ENCODE measurements at regions not wholly inside any gene's neighbourhood (a gene's known extent, or its start where the extent isn't known, plus 50 kb on each side); places are given as distances from the start of the nearest gene placed in this dataset.

DNA sequence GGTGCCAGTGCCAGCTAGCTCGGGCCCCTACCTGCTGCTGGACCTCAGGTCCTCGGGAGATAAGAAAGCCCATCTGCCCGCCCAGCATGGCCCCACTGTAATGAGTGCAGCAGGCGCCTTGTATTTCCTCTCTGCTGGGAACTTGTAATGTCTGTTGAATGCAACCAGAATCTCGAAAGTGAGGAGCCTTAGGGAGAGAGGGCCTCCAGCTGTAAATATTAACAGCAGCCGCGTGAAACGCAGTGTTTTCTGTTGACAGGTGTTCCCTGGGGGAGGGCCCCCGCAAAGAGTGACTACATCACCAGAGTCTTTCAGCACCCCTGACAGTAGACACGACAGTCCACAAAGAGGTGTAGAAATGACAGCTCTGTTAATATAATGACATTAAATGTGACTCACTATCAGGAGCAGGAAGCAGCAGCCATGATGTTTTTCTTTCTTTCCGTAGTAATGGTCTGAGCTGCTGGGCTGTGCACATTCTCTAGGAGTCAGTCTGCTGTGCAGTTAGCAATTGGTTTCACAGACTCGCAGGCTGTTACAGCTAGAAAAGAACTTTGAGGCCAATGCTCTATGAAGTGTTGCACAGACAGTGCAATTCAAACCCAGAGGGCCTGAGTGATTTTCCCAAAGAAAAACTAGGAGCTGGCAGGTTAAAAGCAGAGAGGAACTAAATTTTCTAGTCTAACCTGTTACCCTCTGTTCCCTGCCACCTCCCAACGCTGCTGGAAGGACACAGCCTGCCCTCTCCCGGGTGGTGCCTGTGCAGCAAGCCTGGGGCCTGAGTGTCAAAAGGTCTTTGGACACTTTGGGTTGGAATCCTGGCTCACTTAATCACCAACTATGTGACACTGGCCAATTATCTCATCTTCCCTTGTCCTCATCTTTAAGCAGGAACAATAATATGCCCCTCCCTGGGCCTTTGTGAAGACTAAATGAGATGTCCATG is 58.6 kb upstream of the WASF3 start:
- no peaks in the 10 kb centered on the region for H4K20me1 ChIP-seq (ENCODE audit: insufficient read depth, poor library complexity, severe bottlenecking)
- no peaks in the 10 kb centered on the region for H3K9me3 ChIP-seq (ENCODE audit: low read depth)
- H3K4me3 ChIP-seq: no peak overlapping the region
- H3K9me2 ChIP-seq (replicated peaks; ENCODE audit: insufficient read depth): no peaks in the 10 kb centered on the region
- DNase-seq (ENCODE audit: low spot score): no peak
- H3K4me2 ChIP-seq: no peak overlapping the region
- no peak overlapping the region for H2AFZ ChIP-seq
- no peak overlapping the region for H3K27ac ChIP-seq
- TF ChIP-seq EZH2phosphoT487 (IDR thresholded peaks at IDR 0.05; ENCODE audit: low read depth, severe bottlenecking, unreplicated experiment): no peak
- TF ChIP-seq, protein P1, sequence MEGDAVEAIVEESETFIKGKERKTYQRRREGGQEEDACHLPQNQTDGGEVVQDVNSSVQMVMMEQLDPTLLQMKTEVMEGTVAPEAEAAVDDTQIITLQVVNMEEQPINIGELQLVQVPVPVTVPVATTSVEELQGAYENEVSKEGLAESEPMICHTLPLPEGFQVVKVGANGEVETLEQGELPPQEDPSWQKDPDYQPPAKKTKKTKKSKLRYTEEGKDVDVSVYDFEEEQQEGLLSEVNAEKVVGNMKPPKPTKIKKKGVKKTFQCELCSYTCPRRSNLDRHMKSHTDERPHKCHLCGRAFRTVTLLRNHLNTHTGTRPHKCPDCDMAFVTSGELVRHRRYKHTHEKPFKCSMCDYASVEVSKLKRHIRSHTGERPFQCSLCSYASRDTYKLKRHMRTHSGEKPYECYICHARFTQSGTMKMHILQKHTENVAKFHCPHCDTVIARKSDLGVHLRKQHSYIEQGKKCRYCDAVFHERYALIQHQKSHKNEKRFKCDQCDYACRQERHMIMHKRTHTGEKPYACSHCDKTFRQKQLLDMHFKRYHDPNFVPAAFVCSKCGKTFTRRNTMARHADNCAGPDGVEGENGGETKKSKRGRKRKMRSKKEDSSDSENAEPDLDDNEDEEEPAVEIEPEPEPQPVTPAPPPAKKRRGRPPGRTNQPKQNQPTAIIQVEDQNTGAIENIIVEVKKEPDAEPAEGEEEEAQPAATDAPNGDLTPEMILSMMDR (IDR thresholded peaks at IDR 0.05; ENCODE audit: poor library complexity): no peak
- TF ChIP-seq EZH2 (IDR thresholded peaks at IDR 0.05; ENCODE audit: borderline replicate concordance): no peak
- H3K4me1 ChIP-seq (ENCODE audit: insufficient read depth): no peaks in the 10 kb centered on the region
- H3K27me3 ChIP-seq: no peaks in the 10 kb centered on the region
- H3K79me2 ChIP-seq: no peaks in the 10 kb centered on the region
- WGBS (ENCODE audit: low lambda C conversion rate, missing lambda C conversion rate): 73% methylated on average over 14 of the region's 14 CpGs
- H3K36me3 ChIP-seq (replicated peaks; ENCODE audit: insufficient read depth, low read depth): no peaks in the 10 kb centered on the region

DNA sequence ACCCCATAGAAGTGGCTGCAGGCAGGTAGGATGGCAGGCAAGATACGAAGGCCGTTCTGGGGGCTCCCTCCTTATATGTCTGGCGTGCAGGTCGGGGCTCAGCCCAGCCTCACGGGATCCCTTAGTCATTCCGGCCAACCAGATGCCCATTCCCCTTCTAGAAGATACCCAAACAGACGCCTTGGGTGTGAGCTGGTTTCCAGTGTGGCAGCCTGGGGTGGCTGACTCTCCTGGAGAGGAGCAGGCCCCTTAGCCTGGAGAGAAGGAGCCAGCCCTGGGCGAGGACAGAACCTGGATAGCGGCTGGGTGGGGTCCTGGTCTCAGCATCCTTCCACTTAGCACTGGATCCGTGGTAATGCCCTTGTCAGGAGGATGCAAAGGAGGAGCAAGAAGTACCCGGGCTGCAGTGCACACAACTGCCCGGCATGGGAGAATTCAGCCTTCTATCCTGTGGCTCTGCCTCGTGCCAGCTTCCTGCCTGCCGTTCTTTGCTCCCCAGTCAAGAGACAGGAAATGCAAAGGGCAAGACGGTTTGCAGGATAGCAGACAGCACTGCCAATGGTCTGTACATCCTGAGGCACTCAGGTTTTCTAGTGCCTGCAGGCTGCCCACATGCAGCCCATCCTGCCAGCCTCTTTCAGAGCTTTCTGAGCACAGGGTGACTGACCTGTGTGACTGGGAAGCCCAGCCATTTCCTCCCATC is 56.7 kb upstream of the WASF3 start:
- Histone ChIP-seq H3K27me3 (no peaks in the 10 kb centered on the region), H3K4me3 (no peak overlapping the region), H3K79me2 (no peaks in the 10 kb centered on the region), H3K36me3 (replicated peaks; ENCODE audit: insufficient read depth, low read depth) (no peaks in the 10 kb centered on the region), H3K27ac (no peak overlapping the region), H4K20me1 (ENCODE audit: insufficient read depth, poor library complexity, severe bottlenecking) (no peaks in the 10 kb centered on the region), H3K4me2 (no peak overlapping the region), H3K4me1 (ENCODE audit: insufficient read depth) (no peaks in the 10 kb centered on the region), H3K9me3 (ENCODE audit: low read depth) (no peaks in the 10 kb centered on the region), H3K9me2 (replicated peaks; ENCODE audit: insufficient read depth) (no peaks in the 10 kb centered on the region), H2AFZ (no peak overlapping the region)
- no peak for DNase-seq (ENCODE audit: low spot score)
- TF ChIP-seq, protein P1 (IDR thresholded peaks at IDR 0.05; ENCODE audit: poor library complexity): no peak
- TF ChIP-seq EZH2phosphoT487 (IDR thresholded peaks at IDR 0.05; ENCODE audit: low read depth, severe bottlenecking, unreplicated experiment): no peak
- 84% methylated on average over 15 of the region's 15 CpGs for WGBS (ENCODE audit: low lambda C conversion rate, missing lambda C conversion rate)

DNA sequence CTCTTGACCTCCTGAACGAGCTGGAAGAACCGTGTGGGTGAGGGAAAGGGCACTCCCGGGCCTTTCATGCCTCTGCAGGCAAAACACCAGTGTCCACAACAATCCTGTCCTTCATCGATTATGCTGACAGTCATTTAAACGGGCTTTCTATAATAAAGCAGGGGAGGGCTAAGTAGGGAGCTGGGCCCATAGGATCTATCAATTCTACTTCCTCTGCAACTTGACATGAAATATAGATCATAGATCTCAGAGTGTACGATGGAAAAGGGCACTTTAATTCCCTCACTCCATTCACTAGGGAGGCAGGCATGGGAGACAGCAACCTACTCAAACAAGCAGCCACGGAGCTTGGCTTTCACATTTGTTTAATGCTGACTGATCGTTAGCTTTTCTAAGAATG is 55.8 kb upstream of the WASF3 start:
- Histone ChIP-seq H3K27ac (no peak overlapping the region), H3K79me2 (no peaks in the 10 kb centered on the region), H4K20me1 (ENCODE audit: insufficient read depth, poor library complexity, severe bottlenecking) (no peaks in the 10 kb centered on the region), H3K36me3 (replicated peaks; ENCODE audit: insufficient read depth, low read depth) (no peaks in the 10 kb centered on the region), H3K4me2 (no peak overlapping the region), H3K9me3 (ENCODE audit: low read depth) (no peaks in the 10 kb centered on the region), H3K4me1 (ENCODE audit: insufficient read depth) (no peaks in the 10 kb centered on the region), H3K9me2 (replicated peaks; ENCODE audit: insufficient read depth) (no peaks in the 10 kb centered on the region), H3K4me3 (no peak overlapping the region), H3K27me3 (no peaks in the 10 kb centered on the region), H2AFZ (no peak overlapping the region)
- WGBS (ENCODE audit: low lambda C conversion rate, missing lambda C conversion rate): 77% methylated on average over 8 of the region's 8 CpGs
- TF ChIP-seq, protein P1 (IDR thresholded peaks at IDR 0.05; ENCODE audit: poor library complexity): no peak
- TF ChIP-seq EZH2 (IDR thresholded peaks at IDR 0.05; ENCODE audit: borderline replicate concordance) (no peak), EZH2phosphoT487 (IDR thresholded peaks at IDR 0.05; ENCODE audit: low read depth, severe bottlenecking, unreplicated experiment) (no peak)
- no peak for DNase-seq (ENCODE audit: low spot score)
